Psoas muscle (tissue), 7 donors: ENCODE measurements at regions not wholly inside any gene's neighbourhood (a gene's known extent, or its start where the extent isn't known, plus 50 kb on each side); places are given as distances from the start of the nearest gene placed in this dataset.

Experiments
- ATAC-seq, 4 donors: fragments of 200-7000 bp; cut with Tn5 transposase; one replicate each; pipeline ENCODE4 v1.9.1; 2020; ENCODE audit warnings: moderate library complexity in 3 of 4, mild to moderate bottlenecking in 2 of 4
- DNase-seq, 2 donors: peaks; one replicate each; pipeline ENCODE4 v3.0.0-alpha.2; 2020
- H3K27ac ChIP-seq: fragments of 200-600 bp; one replicate; pipeline ENCODE4 v1.8.0; 2022
- H3K27me3 ChIP-seq, 3 donors: fragments of 200-600 bp in 1 of 3; one replicate each; pipeline versions ENCODE4 v1.6.1 to v1.8.0; 2013 to 2022; ENCODE audit warnings: low read length in 2 of 3, mild to moderate bottlenecking in 2 of 3, moderate library complexity in 1 of 3; ENCODE audit not compliant: insufficient read depth in 3 of 3
- H3K36me3 ChIP-seq, 2 donors: fragments of 200-600 bp in 1 of 2; one replicate each; pipeline versions ENCODE4 v1.6.1 to v1.8.0; 2013 to 2022; ENCODE audit warnings: low read depth in 1 of 2, mild to moderate bottlenecking in 1 of 2, moderate library complexity in 1 of 2; ENCODE audit not compliant: insufficient read depth in 1 of 2
- H3K4me1 ChIP-seq: fragments of 200-600 bp; one replicate; pipeline ENCODE4 v1.8.0; 2022
- H3K4me3 ChIP-seq: fragments of 200-600 bp; one replicate; pipeline ENCODE4 v1.8.0; 2022; ENCODE audit warnings: mild to moderate bottlenecking
- H3K9me3 ChIP-seq: fragments of 200-600 bp; one replicate; pipeline ENCODE4 v1.8.0; 2022
- CTCF ChIP-seq: fragments of 200-600 bp; IDR thresholded peaks from one replicate; pipeline ENCODE4 v1.8.0; 2022; ENCODE audit warnings: antibody characterized with exemption
- WGBS, 3 donors: extraction: QIAGEN DNeasy Blood & Tissue Kit; methylation state at CpG; one replicate each; pipeline versions ENCODE4 v1.1.6 to v1.1.7; 2013; 5-methylcytosine and 5-hydroxymethylcytosine counted together
- intact Hi-C, 2 donors: fragments of 100-400 bp; cut with DNase I; formaldehyde crosslinking; loops; one replicate each; pipeline versions ENCODE4 v1.11.0 to v1.14.2; 2022
- donor health status: healthy with polysubstance abuse.
- donor health status: DM: no; HTN: no; CAD: no; lungs with moderate emphysema.
- donor health status: Bipolar disorder and iron deficiency.
- donor health status: healthy.
- donor health status: DM: yes; HTN: yes; CAD: no.
- donor health status: DM: no; HTN: no; CAD: no.
- donor health status: DM: yes; HTN: yes; CAD: no.

- H3K27me3 ChIP-seq, result no peaks in the 10 kb centered on the region
- 83 to 86% (median 85%) methylated on average over 13 of the region's 13 CpGs for WGBS, 3 donors
- no peaks in the 10 kb centered on the region for H3K36me3 ChIP-seq
- DNase-seq (no peak), ATAC-seq (peak in 2 of 4 donors; percentile 57 to 68)
- no peaks in the 10 kb centered on the region for H3K9me3 ChIP-seq
- H3K27ac ChIP-seq, result no peak overlapping the region
- intact Hi-C loops, result no loop called here
- H3K4me1 ChIP-seq, result no peaks in the 10 kb centered on the region
- TF ChIP-seq CTCF, result no peak
- H3K4me3 ChIP-seq, result no peak overlapping the region
Measured at GRCh38 chr1:8252266-8252951, 65.5 kb upstream of the SLC45A1 start.

- Histone ChIP-seq H3K27me3 (no peaks in the 10 kb centered on the region), H3K4me1 (no peaks in the 10 kb centered on the region), H3K27ac (no peak overlapping the region), H3K36me3 (no peaks in the 10 kb centered on the region), H3K4me3 (no peak overlapping the region), H3K9me3 (no peaks in the 10 kb centered on the region)
- no peak for ATAC-seq
- no peak for TF ChIP-seq CTCF
- 89 to 92% (median 89%) methylated on average over 9 of the region's 9 CpGs for WGBS, 3 donors
- no peak for DNase-seq
- intact Hi-C loops, result no loop called here
Measured at GRCh38 chr1:8251635-8252034, 66.3 kb upstream of the SLC45A1 start.

- intact Hi-C loops, result no loop called here
- H3K27me3 ChIP-seq, result no peaks in the 10 kb centered on the region
- H3K4me3 ChIP-seq, result no peak overlapping the region
- ATAC-seq, result no peak
- H3K9me3 ChIP-seq, result no peaks in the 10 kb centered on the region
- no peak for DNase-seq
- WGBS, 3 donors, result 63 to 76% (median 70%) methylated on average over 4 of the region's 4 CpGs
- TF ChIP-seq CTCF, result no peak
- no peaks in the 10 kb centered on the region for H3K4me1 ChIP-seq
- H3K36me3 ChIP-seq, result no peaks in the 10 kb centered on the region
- no peak overlapping the region for H3K27ac ChIP-seq
Measured at GRCh38 chr1:8249838-8250237, 68.1 kb upstream of the SLC45A1 start.

- WGBS, 3 donors, result 63 to 82% (median 70%) methylated on average over 10 of the region's 10 CpGs
- H3K27ac ChIP-seq, result no peak overlapping the region
- no peak for DNase-seq
- H3K27me3 ChIP-seq, result no peaks in the 10 kb centered on the region
- no peaks in the 10 kb centered on the region for H3K9me3 ChIP-seq
- no peaks in the 10 kb centered on the region for H3K4me1 ChIP-seq
- H3K4me3 ChIP-seq, result no peak overlapping the region
- H3K36me3 ChIP-seq, result no peaks in the 10 kb centered on the region
- no peak for ATAC-seq
- intact Hi-C loops, result no loop called here
- no peak for TF ChIP-seq CTCF
Measured at GRCh38 chr1:8247811-8248436, 70.0 kb upstream of the SLC45A1 start.
